HCT116 (cell line): ENCODE measurements at regions not wholly inside any gene's neighbourhood (a gene's known extent, or its start where the extent isn't known, plus 50 kb on each side); places are given as distances from the start of the nearest gene placed in this dataset.

ENCODE experiments used
- ATAC-seq: fragments of 200-7000 bp; cut with Tn5 transposase; 2 replicates; pipeline ENCODE4 v1.9.1; 2020; ENCODE audit warnings: mild to moderate bottlenecking, moderate library complexity
- BruUV-seq: library from RNA; stranded (reverse); fragments of 400-500 nt; replicated peaks from 2 replicates; lab custom pipeline; 2021; lab: Mats Ljungman, UMichigan
- CTCF ChIA-PET: fragments of 300-600 bp; sonication (Branson Sonifier 250); formaldehyde crosslinking; loops from one replicate; lab custom pipeline; 2021; ENCODE audit warnings: antibody characterized with exemption; lab: Charles Lee
- POLR2A ChIA-PET: fragments of 300-600, 350-600 bp; sonication (Branson Sonifier 250); formaldehyde crosslinking; loops from one replicate; lab custom pipeline; 2021; ENCODE audit warnings: antibody characterized with exemption; lab: Charles Lee
- RAD21 ChIA-PET, 2 experiments: fragments of 300-600 bp; sonication (Branson Sonifier 250); formaldehyde crosslinking; loops; one replicate each; lab custom pipeline; 2023; ENCODE audit warnings: low total read pairs in 2 of 2; ENCODE audit not compliant: uncharacterized antibody in 2 of 2, unreplicated experiment in 2 of 2, low non-redundant PET in 1 of 2; lab: Charles Lee
- DNase-seq: peaks from one replicate; pipeline ENCODE4 v3.0.0-alpha.2; 2010; ENCODE audit warnings: low read depth, low spot score
- H2AFZ ChIP-seq: fragments of 200-600 bp; shearing (Covaris generic), sonication (generic); 2 replicates; pipeline ENCODE4 v1.6.1; 2017; ENCODE audit warnings: low read depth, mixed run types, mixed read lengths, antibody characterized with exemption, low read length; ENCODE audit not compliant: poor library complexity, severe bottlenecking
- H3K27ac ChIP-seq: 2 replicates; pipeline ENCODE4 v1.5.1; 2012; ENCODE audit warnings: low read depth, low read length
- H3K27me3 ChIP-seq: fragments of 200-600 bp; sonication (generic); 2 replicates; pipeline ENCODE4 v1.6.1; 2016; ENCODE audit warnings: mixed run types, low read length, mixed read lengths; ENCODE audit not compliant: insufficient read depth
- H3K36me3 ChIP-seq, 2 experiments: fragments of 200-500 bp in 1 of 2; fragments of 200-600 bp in 1 of 2; sonication (Bioruptor generic) in 1 of 2; sonication (generic) in 1 of 2; 2 replicates each; pipeline versions ENCODE4 v1.5.1 to v1.6.1; 2014 to 2016; ENCODE audit warnings: low read length in 2 of 2, inconsistent platforms in 1 of 2, mixed read lengths in 1 of 2, mixed run types in 1 of 2; ENCODE audit not compliant: insufficient read depth in 2 of 2, control insufficient read depth in 1 of 2
- H3K4me1 ChIP-seq, 2 experiments: fragments of 200-600 bp in 1 of 2; sonication (generic) in 1 of 2; 2 replicates each; pipeline versions ENCODE4 v1.5.1 to v1.6.1; 2012 to 2017; ENCODE audit warnings: low read length in 2 of 2, inconsistent platforms in 1 of 2, mild to moderate bottlenecking in 1 of 2, mixed read lengths in 1 of 2, mixed run types in 1 of 2, moderate library complexity in 1 of 2; ENCODE audit not compliant: insufficient read depth in 2 of 2, control insufficient read depth in 1 of 2
- H3K4me2 ChIP-seq: fragments of 200-600 bp; sonication (generic); 2 replicates; pipeline ENCODE4 v1.6.1; 2017; ENCODE audit warnings: mixed run types, low read length, mixed read lengths
- H3K4me3 ChIP-seq, 2 experiments: fragments of 200-600 bp in 1 of 2; sonication (generic) in 1 of 2; replicated peaks in 1 of 2; 2 replicates each; pipeline ENCODE4 v1.5.1; 2011 to 2016; ENCODE audit warnings: low read length in 2 of 2, control low read depth in 1 of 2, low read depth in 1 of 2, mild to moderate bottlenecking in 1 of 2, mixed read lengths in 1 of 2, mixed run types in 1 of 2
- H3K79me2 ChIP-seq: fragments of 200-600 bp; sonication (generic); 2 replicates; pipeline ENCODE4 v1.6.1; 2017; ENCODE audit warnings: mild to moderate bottlenecking, mixed run types, low read length, moderate library complexity, mixed read lengths; ENCODE audit not compliant: insufficient read depth
- H3K9ac ChIP-seq: fragments of 200-600 bp; sonication (generic); 2 replicates; pipeline ENCODE4 v1.6.1; 2016; ENCODE audit warnings: low read length, mixed read lengths
- H3K9me2 ChIP-seq: fragments of 200-600 bp; sonication (generic), shearing (Covaris generic); 2 replicates; pipeline ENCODE4 v1.6.1; 2017; ENCODE audit warnings: mixed run types, mild to moderate bottlenecking, moderate library complexity; ENCODE audit not compliant: insufficient read depth
- H3K9me3 ChIP-seq, 2 experiments: fragments of 200-500 bp in 1 of 2; fragments of 200-600 bp in 1 of 2; sonication (Bioruptor generic) in 1 of 2; sonication (generic) in 1 of 2; 2 replicates each; pipeline ENCODE4 v1.6.1; 2014 to 2017; ENCODE audit warnings: low read length in 2 of 2, mixed read lengths in 2 of 2, inconsistent platforms in 1 of 2, low read depth in 1 of 2, mild to moderate bottlenecking in 1 of 2, mixed run types in 1 of 2, moderate library complexity in 1 of 2; ENCODE audit not compliant: control insufficient read depth in 1 of 2, insufficient read depth in 1 of 2
- H4K20me1 ChIP-seq: fragments of 200-600 bp; sonication (generic), shearing (Covaris generic); 2 replicates; pipeline ENCODE4 v1.6.1; 2017; ENCODE audit warnings: mixed run types, mild to moderate bottlenecking, moderate library complexity; ENCODE audit not compliant: insufficient read depth
- CEBPB ChIP-seq: IDR thresholded peaks from 2 replicates; pipeline ENCODE4 v1.6.1; 2012; ENCODE audit warnings: low read depth
- FOSL1 ChIP-seq: IDR thresholded peaks from 2 replicates; pipeline ENCODE4 v1.6.1; 2012; ENCODE audit warnings: low read depth
- POLR2AphosphoS5 ChIP-seq: IDR thresholded peaks from 2 replicates; pipeline ENCODE4 v1.6.1; 2011; ENCODE audit warnings: mild to moderate bottlenecking, low read depth, low read length, moderate library complexity
- REST ChIP-seq: IDR thresholded peaks from 2 replicates; pipeline ENCODE4 v1.6.1; 2012; ENCODE audit warnings: low read depth
- ZNF274 ChIP-seq: fragments of 200-500 bp; sonication (Bioruptor generic); IDR thresholded peaks from 2 replicates; pipeline ENCODE4 v1.6.1; 2014; ENCODE audit warnings: mild to moderate bottlenecking, low read depth, low read length, inconsistent platforms
- intact Hi-C: fragments of 100-400 bp; cut with micrococcal nuclease; formaldehyde crosslinking; loops from 2 replicates; pipeline ENCODE4 v1.10.0; 2022
- TF ChIP-seq, protein P1 (sequence below): IDR thresholded peaks from 2 replicates; pipeline ENCODE4 v1.6.1; 2011; ENCODE audit warnings: mild to moderate bottlenecking, low read length, moderate library complexity; ENCODE audit not compliant: insufficient replicate concordance; ENCODE audit errors: extremely low read depth

DNA sequence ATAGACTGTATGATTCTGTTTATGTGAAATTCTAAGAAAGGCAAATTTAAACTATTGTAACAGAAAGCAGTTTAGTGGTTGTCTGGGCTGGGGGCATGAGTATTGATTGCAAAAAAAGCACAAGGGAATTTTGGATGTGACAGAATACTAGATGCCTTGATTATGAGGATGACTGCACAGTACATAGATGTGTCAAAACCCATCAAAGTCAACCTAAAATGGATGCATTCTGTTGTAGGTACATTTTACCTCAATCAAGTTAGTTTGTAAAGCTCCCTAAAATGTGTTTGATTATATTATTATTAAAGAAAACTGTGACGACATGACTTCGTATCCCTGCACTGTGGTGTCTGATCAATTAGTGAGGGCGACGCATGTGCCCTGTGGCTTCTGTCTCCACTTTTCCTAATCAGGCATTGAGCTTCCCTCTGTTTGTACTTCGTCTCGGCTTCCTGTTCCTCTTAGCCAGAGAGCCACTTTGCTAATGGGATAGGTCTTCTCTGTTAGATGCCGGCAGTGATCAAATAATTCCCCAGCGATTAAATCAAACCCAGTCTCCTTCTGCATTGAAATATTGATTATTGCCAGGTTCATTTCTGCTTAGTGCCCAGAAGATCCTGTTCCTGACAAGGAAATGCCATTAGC is 118.3 kb upstream of the GGTLC1 start:
- H3K9ac ChIP-seq = no peak overlapping the region
- H3K4me2 ChIP-seq = no peak overlapping the region
- no peaks in the 10 kb centered on the region for H3K27me3 ChIP-seq
- no peaks in the 10 kb centered on the region for H3K9me3 ChIP-seq
- DNase-seq (no peak), ATAC-seq (no peak)
- H3K9me2 ChIP-seq = no peaks in the 10 kb centered on the region
- ChIA-PET CTCF (no interaction called here), POLR2A (no interaction called here), RAD21 (no interaction called here)
- H3K27ac ChIP-seq = no peak overlapping the region
- no peaks in the 10 kb centered on the region for H4K20me1 ChIP-seq
- no peaks in the 10 kb centered on the region for H3K4me1 ChIP-seq
- no peak for TF ChIP-seq REST
- TF ChIP-seq, protein P1, sequence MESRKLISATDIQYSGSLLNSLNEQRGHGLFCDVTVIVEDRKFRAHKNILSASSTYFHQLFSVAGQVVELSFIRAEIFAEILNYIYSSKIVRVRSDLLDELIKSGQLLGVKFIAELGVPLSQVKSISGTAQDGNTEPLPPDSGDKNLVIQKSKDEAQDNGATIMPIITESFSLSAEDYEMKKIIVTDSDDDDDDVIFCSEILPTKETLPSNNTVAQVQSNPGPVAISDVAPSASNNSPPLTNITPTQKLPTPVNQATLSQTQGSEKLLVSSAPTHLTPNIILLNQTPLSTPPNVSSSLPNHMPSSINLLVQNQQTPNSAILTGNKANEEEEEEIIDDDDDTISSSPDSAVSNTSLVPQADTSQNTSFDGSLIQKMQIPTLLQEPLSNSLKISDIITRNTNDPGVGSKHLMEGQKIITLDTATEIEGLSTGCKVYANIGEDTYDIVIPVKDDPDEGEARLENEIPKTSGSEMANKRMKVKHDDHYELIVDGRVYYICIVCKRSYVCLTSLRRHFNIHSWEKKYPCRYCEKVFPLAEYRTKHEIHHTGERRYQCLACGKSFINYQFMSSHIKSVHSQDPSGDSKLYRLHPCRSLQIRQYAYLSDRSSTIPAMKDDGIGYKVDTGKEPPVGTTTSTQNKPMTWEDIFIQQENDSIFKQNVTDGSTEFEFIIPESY = no peak
- no peak for TF ChIP-seq POLR2AphosphoS5
- TF ChIP-seq ZNF274 = no peak
- TF ChIP-seq CEBPB = no peak
- TF ChIP-seq FOSL1 = no peak
- intact Hi-C loops = no loop called here
- H3K4me3 ChIP-seq = no peak overlapping the region
- H3K79me2 ChIP-seq = no peaks in the 10 kb centered on the region
- no peak overlapping the region for H2AFZ ChIP-seq
- no TSS peak for BruUV-seq
- no peaks in the 10 kb centered on the region for H3K36me3 ChIP-seq
